ENCODE measurements at regions not wholly inside any gene's neighbourhood (a gene's known extent, or its start where the extent isn't known, plus 50 kb on each side); places are given as distances from the start of the nearest gene placed in this dataset.

DNA sequence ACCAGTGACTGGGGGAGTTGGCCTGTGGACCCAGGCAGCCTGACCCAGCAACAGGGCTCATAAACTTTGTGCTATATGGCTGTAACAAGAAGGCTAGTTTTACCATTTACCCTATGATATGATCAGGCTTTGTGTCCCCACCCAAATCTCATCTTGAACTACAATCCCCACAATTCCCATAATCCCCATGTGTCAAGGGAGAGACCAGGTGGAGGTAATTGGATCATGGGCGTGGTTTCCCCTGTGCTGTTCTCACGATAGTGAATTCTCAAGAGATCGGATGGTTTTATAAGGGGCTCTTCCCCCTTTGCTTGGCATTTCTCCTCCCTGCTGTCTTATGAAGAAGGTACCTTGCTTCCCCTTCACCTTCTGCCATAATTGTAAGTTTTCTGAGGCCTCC lies 111.2 kb upstream of the NLRP1 start:
- no peak for DNase-seq

DNA sequence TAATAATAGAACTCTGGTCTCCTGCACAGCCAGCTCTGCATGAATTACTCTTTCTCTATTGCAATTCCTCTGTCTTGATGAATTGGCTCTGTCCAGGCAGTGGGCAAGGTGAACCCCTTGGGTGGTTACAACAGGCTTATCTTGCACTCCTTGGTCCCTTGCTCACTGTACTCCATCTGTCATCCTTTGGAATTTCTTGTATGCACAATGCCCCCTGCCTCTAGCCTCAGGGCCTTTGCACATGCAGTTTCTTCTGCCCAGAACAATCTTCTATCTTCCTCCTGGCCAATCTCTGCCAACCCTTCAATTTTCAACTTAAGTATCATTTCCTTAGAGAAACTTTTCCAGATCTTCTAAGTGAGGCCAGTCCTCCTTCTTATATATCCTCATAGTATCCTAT lies 114.7 kb upstream of the NLRP1 start:
- no peak for DNase-seq

DNA sequence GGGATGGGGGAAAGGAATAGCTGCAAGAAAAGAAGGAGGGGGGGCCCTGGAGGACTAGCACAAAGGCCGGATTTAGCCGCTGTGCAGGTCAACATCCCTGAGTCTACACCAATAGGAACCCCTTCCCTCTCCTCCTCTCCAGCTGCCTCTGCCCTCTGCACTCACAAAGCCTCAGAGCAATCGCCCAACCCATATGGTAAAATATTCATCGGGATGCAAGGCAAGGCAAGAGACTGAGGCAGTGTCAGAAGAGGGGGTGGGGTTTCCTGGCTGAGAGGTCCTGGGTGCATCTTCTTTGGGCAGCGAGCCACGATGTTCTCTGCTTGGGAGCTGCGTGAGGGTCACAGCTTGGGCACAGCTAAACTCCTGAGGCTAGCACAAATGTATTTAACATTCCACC lies 115.5 kb upstream of the NLRP1 start:
- no peak for DNase-seq

DNA sequence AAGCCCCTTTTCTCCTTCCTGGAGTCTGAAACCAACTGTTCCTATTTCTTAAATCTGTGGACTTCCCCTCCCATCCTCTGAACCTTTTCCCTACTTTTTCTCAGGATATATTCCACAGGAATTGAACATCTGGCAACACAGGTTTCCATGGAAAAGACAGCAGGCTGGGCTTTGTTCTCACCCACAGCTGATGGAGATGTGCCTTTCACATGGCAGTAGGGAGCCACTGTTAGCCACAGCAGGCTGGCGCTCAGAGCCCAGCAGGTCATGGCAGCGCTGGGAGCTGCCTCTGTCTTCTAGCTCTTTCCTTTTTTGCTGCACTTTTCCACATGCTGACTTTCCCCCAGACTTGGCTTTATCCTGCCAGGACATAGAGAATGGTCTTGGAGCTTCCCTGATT lies 116.4 kb upstream of the NLRP1 start:
- no peak for DNase-seq

DNA sequence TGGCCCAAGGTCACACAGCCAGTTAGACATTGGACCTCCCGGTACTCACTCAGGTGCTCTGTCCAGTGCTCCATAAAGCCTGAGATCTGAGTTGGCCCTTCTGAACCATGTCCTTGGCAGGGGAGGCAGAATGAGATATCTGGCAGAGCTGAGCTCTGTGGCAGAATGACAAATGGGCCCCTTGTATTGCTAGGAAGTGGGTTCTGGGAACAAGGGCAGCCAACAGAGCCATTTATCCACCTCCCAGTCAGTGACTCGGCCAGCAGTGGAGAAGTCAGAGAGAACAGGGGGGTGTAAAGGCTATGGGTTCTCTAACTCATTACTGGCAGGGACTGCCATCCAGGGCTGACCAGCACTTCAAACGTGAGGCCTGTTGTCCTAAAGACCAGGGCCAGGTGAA lies 117.1 kb upstream of the NLRP1 start:
- no peak for DNase-seq

DNA sequence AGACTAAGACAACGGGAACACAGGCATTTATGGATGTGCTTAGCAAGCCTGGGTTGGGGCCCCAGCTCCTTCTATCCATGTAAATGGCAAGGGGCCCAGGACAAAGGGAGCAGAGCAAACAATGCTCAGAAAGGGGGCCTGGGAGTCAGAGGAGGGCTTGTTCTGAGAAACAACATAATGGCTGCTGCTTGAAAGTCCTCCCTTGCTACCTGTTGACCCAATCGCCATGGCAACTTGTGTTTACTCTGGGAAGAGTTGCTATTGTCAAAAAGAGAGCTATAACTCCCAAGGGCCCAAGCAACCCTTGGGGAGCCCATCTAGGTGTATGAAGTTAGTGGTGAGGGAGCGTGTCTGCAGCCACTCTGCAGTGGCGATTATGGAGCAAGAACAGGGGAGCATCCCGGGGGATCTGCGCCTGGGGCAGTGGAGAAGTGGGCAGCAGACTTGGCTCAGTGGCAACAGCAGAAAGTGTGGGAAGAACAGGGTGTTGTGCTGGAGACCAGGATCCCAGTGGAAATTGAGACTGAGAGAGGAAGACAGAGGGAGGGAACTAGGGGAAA lies 118.7 kb upstream of the NLRP1 start:
- DNase-seq, result no peak

DNA sequence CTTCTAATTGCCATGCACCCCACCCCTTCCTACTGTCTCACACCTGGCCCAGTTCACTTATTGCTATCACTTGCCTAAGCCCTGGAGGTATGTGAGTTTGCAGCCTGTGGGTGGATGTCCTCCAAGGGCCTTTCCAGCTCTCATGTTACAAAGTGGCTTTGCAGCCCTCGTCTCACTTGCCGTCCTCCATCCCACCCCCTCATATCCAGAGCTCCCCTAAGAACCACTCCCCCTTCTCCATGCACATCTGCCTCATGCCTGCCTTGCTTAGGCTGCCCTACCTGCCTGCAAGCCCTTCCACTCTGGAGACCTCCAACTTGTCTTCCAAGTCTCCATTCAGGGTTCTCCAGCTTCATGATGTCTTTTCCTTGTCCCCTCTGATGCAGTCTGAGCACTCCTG lies 119.4 kb upstream of the NLRP1 start:
- DNase-seq, result no peak

DNA sequence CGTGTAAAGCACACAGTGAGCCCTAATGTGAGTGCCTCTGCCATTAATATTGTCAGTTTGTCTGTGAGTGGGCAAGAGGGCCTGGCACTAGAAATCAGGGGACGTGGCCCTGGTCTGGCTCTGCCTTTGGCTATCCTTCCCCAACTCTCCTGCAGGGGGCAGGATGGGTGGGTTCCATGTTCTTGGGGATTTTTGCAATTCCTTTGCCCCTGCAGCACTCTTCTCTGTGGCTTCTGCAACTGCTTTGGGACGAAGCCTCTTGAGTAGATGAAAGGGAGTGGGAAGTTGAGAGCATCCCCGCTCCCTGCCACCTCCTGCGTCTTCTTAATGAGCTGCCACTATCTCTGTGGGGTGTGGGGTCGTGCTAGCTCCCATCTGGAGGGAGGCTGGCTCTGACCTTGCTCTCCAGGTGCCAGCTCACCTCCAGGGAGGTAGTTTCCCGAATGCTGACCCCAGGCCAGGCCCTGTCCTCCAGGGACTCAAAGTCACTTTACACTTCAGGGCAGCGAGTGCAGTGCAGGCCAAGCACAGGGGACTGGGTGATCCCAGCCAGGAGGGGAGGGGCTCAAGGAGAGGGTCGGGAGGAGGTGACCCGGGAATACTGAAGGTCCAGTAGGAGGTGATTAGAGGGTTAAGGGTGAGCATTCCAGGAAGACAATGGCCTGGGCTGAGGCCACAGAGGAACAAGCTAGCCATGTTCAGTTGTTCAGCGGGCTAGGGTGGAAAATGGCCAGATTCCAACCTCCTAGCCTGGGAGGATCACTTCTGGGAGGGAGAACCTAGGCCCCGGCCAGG lies 121.0 kb upstream of the NLRP1 start:
- no peak for DNase-seq

DNA sequence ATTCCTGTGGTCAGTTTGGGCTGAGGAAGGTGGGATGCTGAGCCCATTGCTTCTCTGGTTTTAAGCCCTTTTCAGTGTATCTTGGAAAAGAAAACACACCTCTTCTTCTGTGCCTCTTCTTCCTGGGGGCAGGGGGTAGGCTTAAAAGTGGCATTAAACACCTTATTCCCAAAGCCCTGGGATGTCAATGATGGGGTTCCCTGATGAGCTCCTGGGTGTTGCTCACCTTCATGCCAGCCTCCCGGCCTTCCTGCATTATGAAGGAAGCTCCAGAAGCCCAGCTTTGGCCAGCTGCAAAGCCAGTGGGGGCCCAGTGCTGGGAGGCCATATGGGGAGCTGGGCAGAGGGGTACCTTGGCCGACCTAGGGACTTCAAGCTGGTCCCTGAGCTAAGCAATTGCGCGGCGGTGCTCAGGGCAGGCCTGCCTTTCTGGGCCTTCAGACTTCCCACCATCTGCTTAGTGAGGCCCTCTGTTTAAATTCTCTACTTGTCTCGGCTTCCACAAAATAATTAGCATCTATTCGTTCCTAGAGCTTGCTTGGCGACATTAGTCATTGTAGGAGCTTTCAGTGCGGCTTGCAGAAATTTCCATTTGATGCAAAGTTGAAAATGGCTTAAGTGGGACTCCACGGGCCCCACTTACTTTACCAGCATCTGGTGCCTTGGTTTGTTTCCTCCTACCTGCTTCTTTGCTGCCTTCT lies 121.7 kb upstream of the NLRP1 start:
- no peak for DNase-seq

DNA sequence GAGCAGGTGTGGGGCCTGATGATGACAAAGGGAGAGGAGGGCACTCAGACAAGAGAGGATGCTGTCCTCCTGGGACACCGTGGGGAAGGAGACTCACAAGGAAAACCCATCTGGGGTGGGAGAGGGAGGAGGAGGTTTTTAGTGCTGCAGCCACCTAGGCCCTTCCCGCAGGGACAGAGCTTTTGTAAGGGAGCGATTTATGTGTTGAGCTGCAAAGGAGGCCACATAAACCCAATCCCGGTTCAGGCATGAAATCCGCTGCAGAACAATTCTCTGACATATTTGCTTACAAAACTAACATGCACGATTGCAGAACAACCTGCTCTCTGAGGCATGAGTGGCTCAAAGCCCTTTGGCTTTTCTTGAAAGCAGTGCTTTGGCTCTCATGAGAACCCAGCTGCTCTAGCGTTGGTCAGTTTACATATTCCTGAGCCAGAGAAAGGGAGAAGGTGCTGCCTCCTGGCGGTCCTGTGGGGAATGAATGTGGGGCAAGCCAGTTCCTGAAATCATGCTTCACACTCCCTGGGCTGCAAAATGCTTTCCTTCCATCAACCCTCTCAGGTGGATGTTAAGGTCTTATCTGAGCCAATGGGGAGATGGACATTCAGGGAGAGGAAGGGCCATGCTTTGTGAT lies 122.4 kb upstream of the NLRP1 start:
- peak; percentile 0 to 13 for DNase-seq

DNA sequence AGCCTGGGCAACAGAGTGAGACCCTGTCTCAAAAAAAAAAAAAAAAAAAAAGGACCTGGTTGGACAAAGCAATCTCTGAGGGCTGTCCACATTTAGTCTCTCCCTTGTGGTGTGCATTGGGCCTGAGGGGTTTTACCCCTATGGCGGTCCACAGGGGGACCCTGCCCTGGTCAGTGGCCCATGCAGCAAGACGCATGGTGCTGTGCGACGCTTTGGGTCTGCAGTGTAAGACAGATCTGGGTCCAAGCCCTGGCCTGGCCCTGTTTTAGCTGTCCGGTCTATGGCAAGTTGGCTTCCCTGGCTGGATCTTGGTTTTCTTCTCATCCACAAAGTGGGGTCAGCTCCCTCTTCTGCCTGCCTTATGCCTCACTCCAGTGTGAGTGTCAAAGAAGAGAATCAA lies 123.2 kb upstream of the NLRP1 start:
- DNase-seq, result no peak

DNA sequence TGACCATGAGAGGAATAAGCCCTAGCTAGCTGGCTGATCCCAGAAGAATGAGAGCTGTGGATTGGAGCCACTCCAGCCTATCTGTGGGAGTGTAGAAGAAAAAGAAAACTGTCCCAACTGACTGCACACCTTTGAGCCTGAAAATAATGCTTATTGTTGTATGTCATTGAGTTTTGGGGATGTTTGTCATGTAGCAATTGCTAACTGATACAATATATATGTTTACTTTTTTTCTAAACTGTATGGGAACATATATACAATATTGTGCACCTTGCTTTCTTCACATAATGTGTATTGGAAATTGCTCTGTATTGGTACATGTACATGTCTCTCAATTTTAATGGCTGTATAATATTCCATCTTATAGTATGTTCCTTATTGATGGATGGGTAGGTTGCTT lies 124.0 kb upstream of the NLRP1 start:
- no peak for DNase-seq

DNA sequence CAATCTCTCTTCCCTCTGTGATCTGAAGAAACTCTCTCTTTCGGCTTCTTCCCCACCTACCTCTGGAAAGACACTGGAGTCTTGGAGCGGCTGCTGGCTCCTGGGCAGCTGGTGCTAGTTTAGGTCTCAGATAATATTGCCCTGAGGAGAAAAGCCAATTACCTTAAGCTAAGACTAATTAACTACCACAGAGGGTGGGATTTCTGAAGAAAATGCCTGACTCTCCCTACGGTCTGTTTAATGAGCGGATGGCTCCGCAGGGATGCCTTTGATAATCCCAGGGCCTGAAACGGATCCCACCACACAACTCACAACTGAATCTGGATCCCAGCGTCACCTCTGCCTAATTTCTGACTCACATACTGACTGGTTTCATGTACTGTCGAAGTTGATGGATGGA lies 127.0 kb upstream of the NLRP1 start:
- no peak for DNase-seq

DNA sequence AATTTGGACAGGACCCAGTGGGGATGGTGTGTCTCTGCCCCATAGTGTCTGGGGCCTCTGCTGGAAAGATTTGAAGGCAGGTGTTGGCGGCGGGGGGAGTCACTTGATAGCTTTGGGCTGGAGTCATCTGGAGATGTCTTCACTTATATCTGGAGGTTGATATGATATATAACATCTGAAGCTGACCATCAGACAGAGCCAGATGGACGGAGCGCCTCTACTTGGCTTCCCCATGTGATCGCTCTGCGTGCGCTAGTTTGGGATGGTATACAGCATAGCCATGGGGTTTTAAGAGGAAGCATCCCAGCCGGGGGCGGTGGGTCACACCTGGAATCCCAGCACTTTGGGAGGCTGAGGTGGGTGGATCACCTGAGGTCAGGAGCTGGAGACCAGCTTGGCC lies 130.7 kb upstream of the NLRP1 start:
- no peak for DNase-seq

DNA sequence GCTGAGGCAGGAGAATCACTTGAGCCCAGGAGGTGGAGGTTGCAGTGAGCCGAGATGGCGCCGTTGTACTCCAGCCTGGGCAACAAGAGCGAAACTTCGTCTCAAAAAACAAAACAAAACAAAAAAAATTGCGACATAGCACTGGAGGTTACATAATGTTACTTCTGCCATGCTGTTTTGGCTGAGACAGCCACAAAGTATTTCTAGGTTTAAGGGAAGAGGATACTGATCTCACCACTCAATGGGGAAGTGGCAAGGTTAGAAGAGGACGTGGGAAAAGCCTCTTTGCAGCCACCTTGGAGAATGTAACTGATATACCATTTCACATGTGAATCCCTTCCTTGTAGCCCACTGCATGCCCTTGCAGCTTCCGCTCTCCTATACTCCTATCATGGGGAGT lies 131.2 kb upstream of the NLRP1 start:
- DNase-seq, result no peak

DNA sequence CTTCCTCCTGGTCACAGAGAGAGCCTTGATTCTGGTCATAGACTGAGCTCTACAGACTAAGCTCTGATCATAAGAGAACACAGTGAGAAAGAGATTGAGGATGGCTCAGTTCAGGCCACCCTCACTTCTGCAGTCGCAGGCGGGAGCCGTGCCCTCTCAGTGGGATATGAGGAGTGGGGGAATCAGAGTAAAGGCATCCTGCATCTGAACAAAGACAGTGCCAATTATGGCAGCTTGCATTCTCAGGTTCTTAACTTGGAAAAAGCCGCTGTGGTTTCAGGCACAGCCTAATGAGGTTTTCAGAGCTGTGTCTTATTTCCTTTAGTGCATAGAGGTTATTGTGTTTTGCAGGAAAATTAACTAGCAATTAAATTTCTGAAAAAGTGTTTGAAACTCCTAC lies 134.4 kb upstream of the NLRP1 start:
- no peak for DNase-seq

DNA sequence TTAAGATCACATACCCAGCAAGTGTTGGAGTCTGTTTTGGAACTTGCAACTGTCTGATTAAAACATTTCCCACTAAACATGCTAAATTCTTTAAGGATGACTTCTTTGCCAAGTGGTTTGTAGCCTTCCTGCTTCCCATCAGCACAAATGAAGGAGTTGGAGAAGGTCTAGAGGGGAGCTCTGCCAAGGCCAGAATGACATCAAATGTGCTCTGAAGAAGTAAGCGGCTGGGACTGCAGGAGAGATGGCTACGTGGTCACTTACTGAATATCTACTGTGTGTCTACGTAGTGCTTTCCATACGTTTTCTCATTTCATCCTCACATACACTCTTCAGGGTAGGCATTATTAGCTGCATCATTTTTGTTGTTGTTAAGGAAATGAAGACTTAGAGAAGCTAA lies 135.7 kb upstream of the NLRP1 start:
- no peak for DNase-seq

DNA sequence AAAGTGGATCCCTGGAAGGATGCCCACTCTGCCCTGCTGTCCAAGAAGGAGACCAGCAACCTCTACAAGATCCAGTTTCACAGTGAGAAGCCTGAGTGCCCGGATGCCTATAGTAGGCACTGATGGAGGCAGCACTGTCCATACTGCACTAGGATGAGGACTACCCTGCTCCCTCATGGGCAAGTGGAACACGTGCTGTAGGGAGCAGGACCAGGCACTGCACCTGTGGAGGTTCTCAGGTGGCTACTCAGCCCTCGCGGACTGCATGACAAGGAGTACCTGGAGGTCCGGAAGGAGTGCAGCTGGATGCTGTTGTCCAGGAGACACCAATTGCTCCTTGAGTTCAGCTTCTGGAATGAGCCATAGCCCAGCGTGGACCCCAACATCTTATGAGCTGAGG lies 146.1 kb upstream of the NLRP1 start:
- DNase-seq, result no peak

DNA sequence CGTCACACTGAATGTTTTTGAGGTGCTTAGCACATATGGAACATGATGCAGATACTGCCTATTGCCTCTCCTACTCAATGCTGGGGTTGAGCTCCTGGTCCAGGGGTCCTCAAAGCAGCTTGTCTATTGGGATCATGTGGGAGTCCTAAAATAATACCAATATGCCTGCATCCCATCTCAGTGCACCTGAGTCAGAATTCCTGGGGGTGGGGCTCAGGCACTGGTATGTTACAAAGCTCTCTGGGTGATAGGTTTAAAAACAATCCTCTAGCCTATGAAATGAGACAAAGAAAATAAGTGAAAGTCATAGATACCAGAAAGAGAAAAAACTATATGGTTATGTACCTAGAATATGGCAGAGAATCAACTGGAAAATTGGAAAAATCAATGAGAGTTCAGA lies 156.6 kb upstream of the NLRP1 start:
- no peak for DNase-seq

DNA sequence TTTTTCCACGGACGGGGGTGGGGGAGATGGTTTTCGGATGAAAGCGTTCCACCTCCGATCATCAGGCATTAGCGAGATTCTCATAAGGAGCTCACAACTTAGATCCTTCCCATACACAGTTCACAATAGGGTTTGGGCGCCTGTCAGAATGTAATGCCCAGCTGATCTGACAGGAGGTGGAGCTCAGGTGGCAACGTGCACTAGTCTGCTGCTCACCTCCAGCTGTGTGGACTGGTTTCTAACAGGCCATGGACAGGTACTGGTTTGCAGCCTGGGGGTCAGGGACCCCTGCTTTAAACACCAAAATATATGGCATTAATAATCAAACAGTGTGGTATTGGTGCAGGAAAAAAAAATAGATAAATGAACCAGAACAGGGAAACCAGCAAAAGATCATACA lies 157.5 kb upstream of the NLRP1 start:
- no peak for DNase-seq

DNA sequence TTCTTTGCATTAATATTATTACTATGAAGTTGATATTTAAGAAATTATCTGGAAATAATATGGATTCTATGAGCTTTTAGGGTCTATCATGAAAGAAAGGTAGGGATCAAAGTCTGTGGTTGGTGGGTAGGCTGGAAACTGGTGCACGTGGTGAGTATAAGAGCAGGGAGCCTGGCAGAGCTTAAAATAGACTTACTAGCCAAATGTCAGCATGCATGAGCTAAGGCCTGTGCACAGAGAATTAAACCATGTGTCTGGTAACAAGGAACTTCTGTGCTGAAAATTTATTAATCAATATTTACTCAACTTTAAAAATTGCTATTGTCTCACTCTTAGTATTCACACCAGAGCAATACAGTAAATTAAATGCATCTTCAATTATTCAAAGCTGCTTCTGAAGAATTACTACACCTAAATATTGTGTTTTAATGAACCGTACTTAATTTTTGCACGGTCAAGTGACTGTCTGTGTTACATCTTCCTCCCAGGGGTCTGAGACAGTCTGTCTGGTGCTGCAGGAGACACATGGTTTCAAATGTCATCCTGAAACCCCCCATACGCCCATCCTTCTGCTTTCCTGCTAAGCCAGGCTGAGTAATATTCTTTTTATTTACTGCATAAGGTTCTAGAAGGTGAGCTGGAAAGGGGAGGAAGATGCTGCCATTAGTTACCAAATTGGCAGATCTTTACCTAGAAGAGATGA lies 161.0 kb upstream of the NLRP1 start:
- DNase-seq, result no peak

DNA sequence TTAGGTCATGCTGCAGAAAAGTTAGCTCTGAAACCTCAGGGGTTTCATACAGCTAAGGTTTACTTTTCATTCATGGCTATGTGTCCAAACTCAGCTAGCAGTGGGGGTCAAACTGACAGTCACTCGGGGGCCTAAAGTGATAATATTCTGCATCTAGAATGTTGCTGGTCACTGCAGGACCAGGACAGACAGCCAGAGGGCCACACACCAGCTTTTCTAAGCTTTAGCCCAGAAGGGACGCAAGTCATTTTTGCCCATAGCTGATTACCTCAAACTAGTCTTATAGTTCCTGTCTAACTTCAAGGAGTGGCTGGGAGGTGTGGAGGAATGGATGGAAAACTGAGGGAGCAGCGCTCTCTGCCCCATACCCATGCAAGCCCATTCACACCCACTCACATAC lies 163.0 kb upstream of the NLRP1 start:
- DNase-seq, result no peak

DNA sequence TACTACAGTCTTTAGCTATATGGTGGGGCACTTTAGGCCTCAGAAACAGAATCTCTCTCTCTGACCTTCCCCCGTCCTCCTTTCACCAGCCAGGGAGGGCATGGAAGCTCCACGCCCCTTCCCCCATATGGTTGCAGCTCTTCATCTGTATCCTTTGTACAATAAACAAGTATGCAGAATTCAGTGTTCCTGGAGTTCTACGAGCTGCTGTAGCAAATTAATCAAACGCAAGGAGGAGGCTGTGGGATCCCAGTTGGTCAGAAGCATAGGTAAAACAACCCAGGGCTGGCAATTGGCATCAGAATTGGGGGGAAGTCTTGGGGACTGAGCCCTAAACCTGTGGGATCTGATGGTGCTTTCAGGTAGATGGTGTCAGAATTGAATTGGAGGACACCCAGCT lies 163.7 kb upstream of the NLRP1 start:
- DNase-seq, result no peak
